SK-N-SH (cell line): ENCODE measurements at regions not wholly inside any gene's neighbourhood (a gene's known extent, or its start where the extent isn't known, plus 50 kb on each side); places are given as distances from the start of the nearest gene placed in this dataset.

ENCODE experiments used
- CTCF ChIA-PET: fragments of 300-600, 350-600 bp; formaldehyde crosslinking; extraction: SDS; loops from one replicate; lab custom pipeline; 2021; lab: Yijun Ruan, JAX
- POLR2A ChIA-PET: fragments of 350-600 bp; sonication (Branson Sonifier 250); formaldehyde crosslinking; extraction: SDS; loops from one replicate; lab custom pipeline; 2020; ENCODE audit warnings: antibody characterized with exemption, inconsistent platforms; lab: Yijun Ruan, JAX
- DNase-seq: peaks from one replicate; pipeline ENCODE4 v3.0.0; 2012
- H2AFZ ChIP-seq: fragments of 200-600 bp; sonication (generic); 2 replicates; pipeline ENCODE4 v1.8.1; 2016; ENCODE audit warnings: antibody characterized with exemption, mild to moderate bottlenecking, low read depth
- H3F3A ChIP-seq: fragments of 200-600 bp; sonication (generic); replicated peaks from 2 replicates; pipeline ENCODE3; 2016; ENCODE audit warnings: antibody characterized with exemption, mild to moderate bottlenecking; ENCODE audit not compliant: insufficient read depth
- H3K27ac ChIP-seq, 2 experiments: fragments of 200-500 bp in 1 of 2; fragments of 200-600 bp in 1 of 2; sonication (Bioruptor generic) in 1 of 2; sonication (generic), shearing (Covaris generic) in 1 of 2; 2 replicates each; pipeline versions ENCODE4 v1.5.1 to v1.6.1; 2014 to 2016; ENCODE audit warnings: low read depth in 2 of 2, inconsistent platforms in 1 of 2, low read length in 1 of 2, mild to moderate bottlenecking in 1 of 2, mixed read lengths in 1 of 2
- H3K27me3 ChIP-seq: fragments of 200-600 bp; sonication (generic), shearing (Covaris generic); 2 replicates; pipeline ENCODE4 v1.6.1; 2016; ENCODE audit warnings: mixed run types; ENCODE audit not compliant: insufficient read depth
- H3K36me3 ChIP-seq, 2 experiments: fragments of 200-500 bp in 1 of 2; fragments of 200-600 bp in 1 of 2; sonication (Bioruptor generic) in 1 of 2; sonication (generic) in 1 of 2; replicated peaks in 1 of 2; 2 replicates each; pipeline versions ENCODE3 to v1.5.1; 2014 to 2016; ENCODE audit warnings: low read length in 1 of 2, mild to moderate bottlenecking in 1 of 2; ENCODE audit not compliant: insufficient read depth in 2 of 2, control insufficient read depth in 1 of 2
- H3K4me1 ChIP-seq, 2 experiments: fragments of 200-500 bp in 1 of 2; fragments of 200-600 bp in 1 of 2; sonication (Bioruptor generic) in 1 of 2; sonication (generic), shearing (Covaris generic) in 1 of 2; 2 replicates each; pipeline versions ENCODE4 v1.5.1 to v1.6.1; 2014 to 2016; ENCODE audit warnings: low read depth in 1 of 2, low read length in 1 of 2, mixed run types in 1 of 2; ENCODE audit not compliant: insufficient read depth in 2 of 2, control insufficient read depth in 1 of 2
- H3K4me2 ChIP-seq: fragments of 200-600 bp; sonication (generic), shearing (Covaris generic); 2 replicates; pipeline ENCODE4 v1.6.1; 2017; ENCODE audit warnings: mixed run types
- H3K4me3 ChIP-seq, 2 experiments: fragments of 200-500 bp in 1 of 2; fragments of 200-600 bp in 1 of 2; sonication (Bioruptor generic) in 1 of 2; sonication (generic), shearing (Covaris generic) in 1 of 2; 2 replicates each; pipeline versions ENCODE4 v1.5.1 to v1.8.1; 2014 to 2016; ENCODE audit warnings: low read depth in 2 of 2, inconsistent platforms in 1 of 2, low read length in 1 of 2, mild to moderate bottlenecking in 1 of 2, mixed read lengths in 1 of 2, moderate library complexity in 1 of 2
- H3K79me2 ChIP-seq: fragments of 200-600 bp; sonication (generic); 2 replicates; pipeline ENCODE4 v1.8.1; 2017; ENCODE audit warnings: mild to moderate bottlenecking; ENCODE audit not compliant: insufficient read depth
- H3K9ac ChIP-seq: fragments of 200-600 bp; sonication (generic); 2 replicates; pipeline ENCODE4 v1.6.1; 2017; ENCODE audit warnings: mixed run types
- H3K9me2 ChIP-seq: fragments of 200-600 bp; sonication (generic); 2 replicates; pipeline ENCODE4 v1.6.1; 2017; ENCODE audit warnings: mixed run types
- H3K9me3 ChIP-seq: fragments of 200-600 bp; sonication (generic); 2 replicates; pipeline ENCODE4 v1.6.1; 2017; ENCODE audit warnings: mixed run types, mild to moderate bottlenecking, moderate library complexity
- H4K20me1 ChIP-seq: fragments of 200-600 bp; sonication (generic); 2 replicates; pipeline ENCODE4 v1.6.1; 2017; ENCODE audit warnings: mild to moderate bottlenecking, mixed run types; ENCODE audit not compliant: insufficient read depth
- EP300 ChIP-seq, 2 experiments: IDR thresholded peaks; 2 replicates each; pipeline versions ENCODE4 v1.4.0 to v1.6.1; 2012; ENCODE audit warnings: borderline replicate concordance in 1 of 2, low read depth in 1 of 2, low read length in 1 of 2
- EZH2phosphoT487 ChIP-seq: fragments of 200-600 bp; sonication (generic); IDR thresholded peaks from 2 replicates; pipeline ENCODE4 v1.6.1; 2017; ENCODE audit warnings: low read depth, mixed run types, mild to moderate bottlenecking, antibody characterized with exemption, moderate library complexity, borderline replicate concordance
- FOSL2 ChIP-seq: IDR thresholded peaks from 2 replicates; pipeline ENCODE4 v1.4.0; 2012; ENCODE audit warnings: low read depth, mild to moderate bottlenecking, moderate library complexity, borderline replicate concordance
- FOXJ3 ChIP-seq: sonication (generic); formaldehyde crosslinking; IDR thresholded peaks from 2 replicates; pipeline ENCODE4 v1.5.1; 2020; ENCODE audit warnings: mild to moderate bottlenecking, missing genetic modification reagents
- FOXM1 ChIP-seq: IDR thresholded peaks from 2 replicates; pipeline ENCODE4 v1.4.0; 2012; ENCODE audit warnings: low read depth, mild to moderate bottlenecking
- GATA2 ChIP-seq: sonication (generic); formaldehyde crosslinking; IDR thresholded peaks from 2 replicates; pipeline ENCODE4 v1.5.0; 2020; ENCODE audit warnings: mild to moderate bottlenecking, missing genetic modification reagents
- NRF1 ChIP-seq: IDR thresholded peaks from 2 replicates; pipeline ENCODE4 v1.6.1; 2012; ENCODE audit warnings: low read depth, mild to moderate bottlenecking, low read length
- POLR2AphosphoS5 ChIP-seq: IDR thresholded peaks from 2 replicates; pipeline ENCODE4 v1.6.1; 2012; ENCODE audit warnings: low read depth, low read length
- RXRA ChIP-seq: IDR thresholded peaks from 2 replicates; pipeline ENCODE4 v1.4.0; 2012; ENCODE audit warnings: low read depth, mild to moderate bottlenecking, borderline replicate concordance
- TCF12 ChIP-seq: IDR thresholded peaks from 2 replicates; pipeline ENCODE4 v1.4.0; 2012
- WGBS: methylation state at CpG from one replicate; pipeline ENCODE4 v1.1.6; 2017; ENCODE audit warnings: low lambda C conversion rate; 5-methylcytosine and 5-hydroxymethylcytosine counted together
- TF ChIP-seq, protein P1 (sequence below): IDR thresholded peaks from 2 replicates; pipeline ENCODE4 v1.4.0; 2012; ENCODE audit warnings: low read depth, borderline replicate concordance
- TF ChIP-seq, protein P2 (sequence below): IDR thresholded peaks from 2 replicates; pipeline ENCODE4 v1.6.1; 2012; ENCODE audit warnings: mild to moderate bottlenecking, low read depth, low read length, moderate library complexity
- TF ChIP-seq, protein P3 (sequence below): IDR thresholded peaks from 2 replicates; pipeline ENCODE4 v1.4.0; 2012; ENCODE audit warnings: low read depth, borderline replicate concordance
- TF ChIP-seq, protein P4 (sequence below): fragments of 200-600 bp; sonication (generic); IDR thresholded peaks from 2 replicates; pipeline ENCODE4 v1.6.1; 2017; ENCODE audit warnings: antibody characterized with exemption, mild to moderate bottlenecking, moderate library complexity
- TF ChIP-seq, protein P5 (sequence below): IDR thresholded peaks from 2 replicates; pipeline ENCODE4 v1.4.0; 2012; ENCODE audit warnings: low read depth
- TF ChIP-seq, protein P6 (sequence below): fragments of 150-350 bp; IDR thresholded peaks from 2 replicates; pipeline ENCODE4 v1.6.1; 2016; ENCODE audit warnings: mild to moderate bottlenecking, low read depth, low read length

- WGBS, result 82% methylated on average over 5 of the region's 6 CpGs
- ChIA-PET CTCF (no interaction called here), POLR2A (no interaction called here)
- Histone ChIP-seq H3K4me2 (no peak overlapping the region), H3K79me2 (no peaks in the 10 kb centered on the region), H3K9ac (no peak overlapping the region), H4K20me1 (no peaks in the 10 kb centered on the region), H2AFZ (no peak overlapping the region), H3K4me1 (no peaks in the 10 kb centered on the region; a peak in 1 of 4 replicates), H3K9me2 (no peaks in the 10 kb centered on the region), H3K4me3 (no peak overlapping the region), H3K9me3 (no peaks in the 10 kb centered on the region), H3K27me3 (no peaks in the 10 kb centered on the region), H3K36me3 (no peaks in the 10 kb centered on the region), H3K27ac (no peak overlapping the region)
- no peak for DNase-seq
- TF ChIP-seq, protein P1, sequence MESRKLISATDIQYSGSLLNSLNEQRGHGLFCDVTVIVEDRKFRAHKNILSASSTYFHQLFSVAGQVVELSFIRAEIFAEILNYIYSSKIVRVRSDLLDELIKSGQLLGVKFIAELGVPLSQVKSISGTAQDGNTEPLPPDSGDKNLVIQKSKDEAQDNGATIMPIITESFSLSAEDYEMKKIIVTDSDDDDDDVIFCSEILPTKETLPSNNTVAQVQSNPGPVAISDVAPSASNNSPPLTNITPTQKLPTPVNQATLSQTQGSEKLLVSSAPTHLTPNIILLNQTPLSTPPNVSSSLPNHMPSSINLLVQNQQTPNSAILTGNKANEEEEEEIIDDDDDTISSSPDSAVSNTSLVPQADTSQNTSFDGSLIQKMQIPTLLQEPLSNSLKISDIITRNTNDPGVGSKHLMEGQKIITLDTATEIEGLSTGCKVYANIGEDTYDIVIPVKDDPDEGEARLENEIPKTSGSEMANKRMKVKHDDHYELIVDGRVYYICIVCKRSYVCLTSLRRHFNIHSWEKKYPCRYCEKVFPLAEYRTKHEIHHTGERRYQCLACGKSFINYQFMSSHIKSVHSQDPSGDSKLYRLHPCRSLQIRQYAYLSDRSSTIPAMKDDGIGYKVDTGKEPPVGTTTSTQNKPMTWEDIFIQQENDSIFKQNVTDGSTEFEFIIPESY, result no peak
- TF ChIP-seq NRF1 (no peak), RXRA (no peak), POLR2AphosphoS5 (no peak), EP300 (IDR thresholded peaks at IDR 0.05; ENCODE audit: borderline replicate concordance in 1 of 2, low read depth in 1 of 2, low read length in 1 of 2) (no peak), FOSL2 (no peak), EZH2phosphoT487 (no peak), GATA2 (CRISPR knock-in tag) (no peak), FOXJ3 (no peak), FOXM1 (no peak), TCF12 (no peak)
- TF ChIP-seq, protein P2, sequence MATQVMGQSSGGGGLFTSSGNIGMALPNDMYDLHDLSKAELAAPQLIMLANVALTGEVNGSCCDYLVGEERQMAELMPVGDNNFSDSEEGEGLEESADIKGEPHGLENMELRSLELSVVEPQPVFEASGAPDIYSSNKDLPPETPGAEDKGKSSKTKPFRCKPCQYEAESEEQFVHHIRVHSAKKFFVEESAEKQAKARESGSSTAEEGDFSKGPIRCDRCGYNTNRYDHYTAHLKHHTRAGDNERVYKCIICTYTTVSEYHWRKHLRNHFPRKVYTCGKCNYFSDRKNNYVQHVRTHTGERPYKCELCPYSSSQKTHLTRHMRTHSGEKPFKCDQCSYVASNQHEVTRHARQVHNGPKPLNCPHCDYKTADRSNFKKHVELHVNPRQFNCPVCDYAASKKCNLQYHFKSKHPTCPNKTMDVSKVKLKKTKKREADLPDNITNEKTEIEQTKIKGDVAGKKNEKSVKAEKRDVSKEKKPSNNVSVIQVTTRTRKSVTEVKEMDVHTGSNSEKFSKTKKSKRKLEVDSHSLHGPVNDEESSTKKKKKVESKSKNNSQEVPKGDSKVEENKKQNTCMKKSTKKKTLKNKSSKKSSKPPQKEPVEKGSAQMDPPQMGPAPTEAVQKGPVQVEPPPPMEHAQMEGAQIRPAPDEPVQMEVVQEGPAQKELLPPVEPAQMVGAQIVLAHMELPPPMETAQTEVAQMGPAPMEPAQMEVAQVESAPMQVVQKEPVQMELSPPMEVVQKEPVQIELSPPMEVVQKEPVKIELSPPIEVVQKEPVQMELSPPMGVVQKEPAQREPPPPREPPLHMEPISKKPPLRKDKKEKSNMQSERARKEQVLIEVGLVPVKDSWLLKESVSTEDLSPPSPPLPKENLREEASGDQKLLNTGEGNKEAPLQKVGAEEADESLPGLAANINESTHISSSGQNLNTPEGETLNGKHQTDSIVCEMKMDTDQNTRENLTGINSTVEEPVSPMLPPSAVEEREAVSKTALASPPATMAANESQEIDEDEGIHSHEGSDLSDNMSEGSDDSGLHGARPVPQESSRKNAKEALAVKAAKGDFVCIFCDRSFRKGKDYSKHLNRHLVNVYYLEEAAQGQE, result no peak
- TF ChIP-seq, protein P3, sequence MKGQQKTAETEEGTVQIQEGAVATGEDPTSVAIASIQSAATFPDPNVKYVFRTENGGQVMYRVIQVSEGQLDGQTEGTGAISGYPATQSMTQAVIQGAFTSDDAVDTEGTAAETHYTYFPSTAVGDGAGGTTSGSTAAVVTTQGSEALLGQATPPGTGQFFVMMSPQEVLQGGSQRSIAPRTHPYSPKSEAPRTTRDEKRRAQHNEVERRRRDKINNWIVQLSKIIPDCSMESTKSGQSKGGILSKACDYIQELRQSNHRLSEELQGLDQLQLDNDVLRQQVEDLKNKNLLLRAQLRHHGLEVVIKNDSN, result no peak
- TF ChIP-seq, protein P4, sequence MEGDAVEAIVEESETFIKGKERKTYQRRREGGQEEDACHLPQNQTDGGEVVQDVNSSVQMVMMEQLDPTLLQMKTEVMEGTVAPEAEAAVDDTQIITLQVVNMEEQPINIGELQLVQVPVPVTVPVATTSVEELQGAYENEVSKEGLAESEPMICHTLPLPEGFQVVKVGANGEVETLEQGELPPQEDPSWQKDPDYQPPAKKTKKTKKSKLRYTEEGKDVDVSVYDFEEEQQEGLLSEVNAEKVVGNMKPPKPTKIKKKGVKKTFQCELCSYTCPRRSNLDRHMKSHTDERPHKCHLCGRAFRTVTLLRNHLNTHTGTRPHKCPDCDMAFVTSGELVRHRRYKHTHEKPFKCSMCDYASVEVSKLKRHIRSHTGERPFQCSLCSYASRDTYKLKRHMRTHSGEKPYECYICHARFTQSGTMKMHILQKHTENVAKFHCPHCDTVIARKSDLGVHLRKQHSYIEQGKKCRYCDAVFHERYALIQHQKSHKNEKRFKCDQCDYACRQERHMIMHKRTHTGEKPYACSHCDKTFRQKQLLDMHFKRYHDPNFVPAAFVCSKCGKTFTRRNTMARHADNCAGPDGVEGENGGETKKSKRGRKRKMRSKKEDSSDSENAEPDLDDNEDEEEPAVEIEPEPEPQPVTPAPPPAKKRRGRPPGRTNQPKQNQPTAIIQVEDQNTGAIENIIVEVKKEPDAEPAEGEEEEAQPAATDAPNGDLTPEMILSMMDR, result no peak
- TF ChIP-seq, protein P5, sequence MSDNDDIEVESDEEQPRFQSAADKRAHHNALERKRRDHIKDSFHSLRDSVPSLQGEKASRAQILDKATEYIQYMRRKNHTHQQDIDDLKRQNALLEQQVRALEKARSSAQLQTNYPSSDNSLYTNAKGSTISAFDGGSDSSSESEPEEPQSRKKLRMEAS, result no peak
- TF ChIP-seq, protein P6, sequence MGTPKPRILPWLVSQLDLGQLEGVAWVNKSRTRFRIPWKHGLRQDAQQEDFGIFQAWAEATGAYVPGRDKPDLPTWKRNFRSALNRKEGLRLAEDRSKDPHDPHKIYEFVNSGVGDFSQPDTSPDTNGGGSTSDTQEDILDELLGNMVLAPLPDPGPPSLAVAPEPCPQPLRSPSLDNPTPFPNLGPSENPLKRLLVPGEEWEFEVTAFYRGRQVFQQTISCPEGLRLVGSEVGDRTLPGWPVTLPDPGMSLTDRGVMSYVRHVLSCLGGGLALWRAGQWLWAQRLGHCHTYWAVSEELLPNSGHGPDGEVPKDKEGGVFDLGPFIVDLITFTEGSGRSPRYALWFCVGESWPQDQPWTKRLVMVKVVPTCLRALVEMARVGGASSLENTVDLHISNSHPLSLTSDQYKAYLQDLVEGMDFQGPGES, result no peak
- TF ChIP-seq, all 33 proteins: peak for 0
- no peaks in the 10 kb centered on the region for H3F3A ChIP-seq
These were observed 86.6 kb upstream of the EYA2 start for GRCh38 chr20:46807998-46808397.
